CD14-positive monocyte (primary cell): ENCODE measurements at regions not wholly inside any gene's neighbourhood (a gene's known extent, or its start where the extent isn't known, plus 50 kb on each side); places are given as distances from the start of the nearest gene placed in this dataset.

Source experiments
- DNase-seq, 3 donors: peaks; one replicate each; pipeline ENCODE4 v3.0.0-alpha.2; 2011 to 2022
- H2AFZ ChIP-seq: 2 replicates; pipeline ENCODE4 v1.6.0; 2012; ENCODE audit warnings: mild to moderate bottlenecking, low read depth, low read length, inconsistent platforms; ENCODE audit not compliant: insufficient read depth, poor library complexity, severe bottlenecking
- H3K27ac ChIP-seq, 2 donors: 1 replicate in 1 of 2; 2 replicates in 1 of 2; pipeline ENCODE4 v1.5.1; 2012 to 2013; ENCODE audit warnings: low read length in 2 of 2, control low read depth in 1 of 2, inconsistent platforms in 1 of 2, low read depth in 1 of 2, mild to moderate bottlenecking in 1 of 2
- H3K27me3 ChIP-seq, 2 donors: one replicate each; pipeline versions ENCODE4 v1.6.0 to v1.6.1; 2011 to 2013; ENCODE audit warnings: low read length in 2 of 2; ENCODE audit not compliant: control insufficient read depth in 2 of 2, insufficient read depth in 2 of 2
- H3K36me3 ChIP-seq, 2 donors: replicated peaks in 1 of 2; 1 replicate in 1 of 2; 2 replicates in 1 of 2; pipeline versions ENCODE4 v1.5.1 to v1.6.1; 2012 to 2013; ENCODE audit warnings: low read length in 2 of 2, control low read depth in 1 of 2, inconsistent platforms in 1 of 2, mild to moderate bottlenecking in 1 of 2; ENCODE audit not compliant: insufficient read depth in 2 of 2, control insufficient read depth in 1 of 2
- H3K4me1 ChIP-seq, 2 donors: 1 replicate in 1 of 2; 2 replicates in 1 of 2; pipeline versions ENCODE4 v1.5.1 to v1.6.1; 2012 to 2013; ENCODE audit warnings: low read length in 2 of 2, control low read depth in 1 of 2, inconsistent platforms in 1 of 2, mild to moderate bottlenecking in 1 of 2, moderate library complexity in 1 of 2; ENCODE audit not compliant: insufficient read depth in 2 of 2, control insufficient read depth in 1 of 2
- H3K4me2 ChIP-seq: replicated peaks from 2 replicates; pipeline ENCODE3; 2012; ENCODE audit warnings: low read length, moderate library complexity, mild to moderate bottlenecking; ENCODE audit not compliant: poor library complexity, severe bottlenecking; ENCODE audit errors: extremely low read depth
- H3K4me3 ChIP-seq, 3 experiments: fragments of 200-600 bp in 1 of 3; sonication (generic) in 1 of 3; replicated peaks in 1 of 3; 1 replicate in 2 of 3; 2 replicates in 1 of 3; pipeline ENCODE4 v1.5.1; 2011 to 2013; ENCODE audit warnings: low read length in 3 of 3, mild to moderate bottlenecking in 3 of 3, control low read depth in 2 of 3, low read depth in 2 of 3, inconsistent platforms in 1 of 3, moderate library complexity in 1 of 3
- H3K79me2 ChIP-seq: 2 replicates; pipeline ENCODE4 v1.6.0; 2012; ENCODE audit warnings: mild to moderate bottlenecking, control low read depth, inconsistent platforms, low read length, moderate library complexity; ENCODE audit not compliant: insufficient read depth
- H3K9ac ChIP-seq: 2 replicates; pipeline ENCODE4 v1.6.0; 2017; ENCODE audit warnings: low read length, mild to moderate bottlenecking; ENCODE audit not compliant: insufficient read depth, poor library complexity, severe bottlenecking
- H3K9me3 ChIP-seq, 2 donors: replicated peaks in 1 of 2; 1 replicate in 1 of 2; 2 replicates in 1 of 2; pipeline versions ENCODE4 v1.5.1 to v1.6.1; 2012 to 2013; ENCODE audit warnings: low read length in 2 of 2, control low read depth in 1 of 2; ENCODE audit not compliant: control insufficient read depth in 1 of 2, insufficient read depth in 1 of 2
- H4K20me1 ChIP-seq: 2 replicates; pipeline ENCODE4 v1.6.0; 2012; ENCODE audit warnings: mild to moderate bottlenecking, low read length, control low read depth, moderate library complexity; ENCODE audit not compliant: insufficient read depth
- H3K27ac Mint-ChIP-seq, 7 donors: one replicate each; pipeline ENCODE4 v1.8.0; 2020; ENCODE audit warnings: mild to moderate bottlenecking in 7 of 7, mixed read lengths in 7 of 7, moderate library complexity in 6 of 7, inconsistent platforms in 2 of 7
- H3K27me3 Mint-ChIP-seq, 3 donors: one replicate each; pipeline ENCODE4 v1.8.0; 2021 to 2022; ENCODE audit warnings: low read depth in 3 of 3, mild to moderate bottlenecking in 3 of 3, mixed read lengths in 3 of 3, moderate library complexity in 3 of 3, inconsistent platforms in 1 of 3
- H3K36me3 Mint-ChIP-seq, 2 donors: one replicate each; pipeline ENCODE4 v1.8.0; 2020; ENCODE audit warnings: mixed read lengths in 2 of 2, inconsistent platforms in 1 of 2, mild to moderate bottlenecking in 1 of 2
- H3K4me1 Mint-ChIP-seq: one replicate; pipeline ENCODE4 v1.8.0; 2020; ENCODE audit warnings: mild to moderate bottlenecking, mixed read lengths
- H3K4me3 Mint-ChIP-seq, 2 donors: one replicate each; pipeline ENCODE4 v1.8.0; 2020; ENCODE audit warnings: mild to moderate bottlenecking in 2 of 2, mixed read lengths in 2 of 2, moderate library complexity in 1 of 2
- H3K9me3 Mint-ChIP-seq, 7 donors: one replicate each; pipeline ENCODE4 v1.8.0; 2020 to 2022; ENCODE audit warnings: mixed read lengths in 7 of 7, mild to moderate bottlenecking in 6 of 7, moderate library complexity in 6 of 7, inconsistent platforms in 2 of 7
- CTCF ChIP-seq: fragments of 200-600 bp; IDR thresholded peaks from one replicate; pipeline ENCODE4 v1.8.0; 2022; ENCODE audit warnings: antibody characterized with exemption, mild to moderate bottlenecking
- WGBS: methylation state at CpG from one replicate; pipeline ENCODE4 v1.1.5; 2013; ENCODE audit warnings: missing lambda C conversion rate; ENCODE audit not compliant: insufficient coverage; 5-methylcytosine and 5-hydroxymethylcytosine counted together
- intact Hi-C, 2 donors: fragments of 100-400 bp; cut with micrococcal nuclease; formaldehyde crosslinking; loops; one replicate each; pipeline versions ENCODE4 v1.15.0 to v1.15.1; 2023

- no peaks in the 10 kb centered on the region for H3K4me1 Mint-ChIP-seq
- no peak for TF ChIP-seq CTCF
- H3K27ac ChIP-seq: no peak overlapping the region
- H3K36me3 Mint-ChIP-seq: no peaks in the 10 kb centered on the region
- H3K9me3 Mint-ChIP-seq: peaks cover 0 to 3% (median 0%) of the 10 kb centered on the region in 7 donors
- no peak overlapping the region for H3K4me3 ChIP-seq
- WGBS: 98% methylated on average over 3 of the region's 5 CpGs
- H3K27ac Mint-ChIP-seq: no peak overlapping the region
- intact Hi-C loops: no loop called here
- H3K36me3 ChIP-seq: no peaks in the 10 kb centered on the region
- no peak overlapping the region for H3K9ac ChIP-seq
- DNase-seq: no peak
- H3K27me3 ChIP-seq: no peaks in the 10 kb centered on the region
- no peak overlapping the region for H2AFZ ChIP-seq
- H3K27me3 Mint-ChIP-seq: no peaks in the 10 kb centered on the region
- no peaks in the 10 kb centered on the region for H3K9me3 ChIP-seq
- no peaks in the 10 kb centered on the region for H3K4me1 ChIP-seq
- no peak overlapping the region for H3K4me3 Mint-ChIP-seq
- H3K79me2 ChIP-seq: no peaks in the 10 kb centered on the region
- no peaks in the 10 kb centered on the region for H4K20me1 ChIP-seq
- H3K4me2 ChIP-seq: no peak overlapping the region
These were observed 1420.0 kb upstream of the CDH2 start for GRCh38 chr18:29596959-29597358.

GRCh38 chr18:29594493-29594892 is 1417.6 kb upstream of the CDH2 start:
- DNase-seq: no peak
- no peaks in the 10 kb centered on the region for H3K27me3 Mint-ChIP-seq
- TF ChIP-seq CTCF: no peak

More at GRCh38 chr18:29594493-29594892, 1417.6 kb upstream of the CDH2 start:
- Mint-ChIP-seq H3K36me3 (no peaks in the 10 kb centered on the region), H3K4me3 (no peak overlapping the region), H3K4me1 (no peaks in the 10 kb centered on the region), H3K9me3 (peaks cover 0 to 6% (median 0%) of the 10 kb centered on the region in 7 donors), H3K27ac (no peak overlapping the region)
- H3K36me3 ChIP-seq: no peaks in the 10 kb centered on the region
- H3K9ac ChIP-seq: no peak overlapping the region
- no peaks in the 10 kb centered on the region for H3K9me3 ChIP-seq
- H4K20me1 ChIP-seq: no peaks in the 10 kb centered on the region
- no peaks in the 10 kb centered on the region for H3K27me3 ChIP-seq
- H3K4me2 ChIP-seq: no peak overlapping the region
- WGBS: no CpG with 5 or more reads among the region's 2 CpGs
- H3K4me1 ChIP-seq: no peaks in the 10 kb centered on the region
- intact Hi-C loops: no loop called here
- H3K4me3 ChIP-seq: no peak overlapping the region
- no peak overlapping the region for H3K27ac ChIP-seq
- no peak overlapping the region for H2AFZ ChIP-seq
- no peaks in the 10 kb centered on the region for H3K79me2 ChIP-seq
